ENCODE measurements at regions not wholly inside any gene's neighbourhood (a gene's known extent, or its start where the extent isn't known, plus 50 kb on each side); places are given as distances from the start of the nearest gene placed in this dataset.

DNA sequence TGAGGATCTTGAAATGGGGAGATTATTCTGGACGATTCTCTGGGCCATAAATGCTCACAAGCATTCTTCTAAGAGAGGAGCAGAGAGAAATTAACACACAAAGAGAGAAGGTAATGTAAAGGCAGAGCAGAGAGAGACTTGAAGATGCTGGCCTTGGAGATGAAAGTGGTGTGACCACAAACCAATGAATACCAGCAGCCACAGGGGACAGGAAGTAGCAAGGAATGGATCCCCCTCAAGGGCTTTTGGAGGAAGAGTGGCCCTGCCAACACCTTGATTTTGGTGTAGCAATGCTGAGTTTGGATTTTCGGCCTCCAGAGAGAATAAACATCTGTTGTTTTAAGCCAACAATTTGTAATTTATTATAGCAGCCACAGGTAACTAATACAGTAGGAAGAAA is 1155.6 kb downstream of the TYW1 start:
- no peak for ATAC-seq
- TF ChIP-seq POLR2A (IDR thresholded peaks at IDR 0.05) = no peak
- TF ChIP-seq, protein P1, sequence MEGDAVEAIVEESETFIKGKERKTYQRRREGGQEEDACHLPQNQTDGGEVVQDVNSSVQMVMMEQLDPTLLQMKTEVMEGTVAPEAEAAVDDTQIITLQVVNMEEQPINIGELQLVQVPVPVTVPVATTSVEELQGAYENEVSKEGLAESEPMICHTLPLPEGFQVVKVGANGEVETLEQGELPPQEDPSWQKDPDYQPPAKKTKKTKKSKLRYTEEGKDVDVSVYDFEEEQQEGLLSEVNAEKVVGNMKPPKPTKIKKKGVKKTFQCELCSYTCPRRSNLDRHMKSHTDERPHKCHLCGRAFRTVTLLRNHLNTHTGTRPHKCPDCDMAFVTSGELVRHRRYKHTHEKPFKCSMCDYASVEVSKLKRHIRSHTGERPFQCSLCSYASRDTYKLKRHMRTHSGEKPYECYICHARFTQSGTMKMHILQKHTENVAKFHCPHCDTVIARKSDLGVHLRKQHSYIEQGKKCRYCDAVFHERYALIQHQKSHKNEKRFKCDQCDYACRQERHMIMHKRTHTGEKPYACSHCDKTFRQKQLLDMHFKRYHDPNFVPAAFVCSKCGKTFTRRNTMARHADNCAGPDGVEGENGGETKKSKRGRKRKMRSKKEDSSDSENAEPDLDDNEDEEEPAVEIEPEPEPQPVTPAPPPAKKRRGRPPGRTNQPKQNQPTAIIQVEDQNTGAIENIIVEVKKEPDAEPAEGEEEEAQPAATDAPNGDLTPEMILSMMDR (IDR thresholded peaks at IDR 0.05) = no peak
- intact Hi-C loops (cut with DNase I) = no loop called here
- peaks cover 0 to 24% (median 0%) of the 10 kb centered on the region in 9 donors for H3K27me3 ChIP-seq
- DNase-seq = no peak
- no peaks in the 10 kb centered on the region for H3K36me3 ChIP-seq
- WGBS, 4 donors = 75 to 83% (median 79%) methylated on average over 2 of the region's 2 CpGs
- H3K9me3 ChIP-seq = peaks cover 0 to 9% (median 0%) of the 10 kb centered on the region in 12 donors
- no peak overlapping the region for H3K4me3 ChIP-seq
- H3K4me1 ChIP-seq = peaks cover 0 to 5% (median 0%) of the 10 kb centered on the region in 12 donors
- H3K27ac ChIP-seq = no peak overlapping the region

DNA sequence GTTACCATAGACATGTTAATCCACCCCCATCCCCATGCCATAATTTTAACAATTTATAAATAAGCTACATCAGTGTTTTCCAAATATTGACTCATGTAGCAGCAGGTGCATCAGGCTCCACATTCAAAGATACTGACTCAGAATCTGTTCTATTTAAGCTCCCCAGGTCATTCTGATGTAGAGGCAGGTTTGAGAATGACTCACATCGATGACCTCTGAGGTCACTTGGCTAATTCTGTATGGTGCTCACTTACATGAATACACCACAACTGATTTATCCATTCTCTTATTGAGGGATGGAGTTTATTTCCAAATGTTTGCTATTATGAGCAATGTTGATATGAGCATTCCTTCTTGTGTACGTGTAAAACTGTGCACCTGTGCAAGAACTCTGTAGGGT is 1159.0 kb downstream of the TYW1 start:
- H3K9me3 ChIP-seq = peaks cover 0 to 9% (median 0%) of the 10 kb centered on the region in 12 donors
- H3K27ac ChIP-seq = no peak overlapping the region
- no peak for DNase-seq
- intact Hi-C loops (cut with DNase I) = no loop called here
- no peak overlapping the region for H3K4me3 ChIP-seq
- ATAC-seq = no peak
- no peaks in the 10 kb centered on the region for H3K36me3 ChIP-seq
- WGBS, 4 donors = 84 to 95% (median 86%) methylated on average over 2 of the region's 2 CpGs
- TF ChIP-seq, protein P1 (IDR thresholded peaks at IDR 0.05) = no peak
- no peak for TF ChIP-seq POLR2A (IDR thresholded peaks at IDR 0.05)
- H3K4me1 ChIP-seq = no peaks in the 10 kb centered on the region
- peaks cover 0 to 13% (median 0%) of the 10 kb centered on the region in 9 donors for H3K27me3 ChIP-seq

DNA sequence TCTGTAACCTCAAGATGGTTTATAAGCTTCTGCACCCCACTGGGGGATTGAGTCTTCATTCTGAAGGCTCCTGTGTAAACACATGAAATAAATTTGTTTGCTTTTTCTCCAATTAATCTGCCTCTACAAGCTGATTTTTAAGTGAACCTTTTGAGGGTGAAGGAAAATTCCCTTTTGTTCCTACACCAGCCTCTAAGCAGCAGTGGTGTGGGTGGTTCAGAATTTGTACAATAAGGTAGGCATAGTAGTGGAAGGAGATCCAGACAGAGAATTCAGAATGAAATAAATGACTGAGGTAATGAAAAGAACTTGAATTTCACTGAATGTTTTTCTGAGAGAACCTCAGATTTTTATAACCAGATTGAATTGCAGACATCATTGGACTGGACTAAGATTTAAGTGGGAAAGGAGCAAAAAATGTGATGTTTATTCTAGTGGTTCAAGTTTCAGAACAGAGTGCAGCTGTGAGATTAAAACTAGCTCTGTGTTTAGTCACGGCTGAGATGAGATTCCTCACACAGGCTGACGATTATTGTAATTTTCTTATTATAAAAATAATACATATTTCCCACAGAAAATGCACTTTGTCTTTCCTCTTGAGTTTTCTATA is 1162.2 kb downstream of the TYW1 start:
- Histone ChIP-seq H3K36me3 (no peaks in the 10 kb centered on the region), H3K9me3 (peaks cover 0 to 9% (median 0%) of the 10 kb centered on the region in 12 donors), H3K4me3 (no peak overlapping the region), H3K4me1 (no peaks in the 10 kb centered on the region), H3K27me3 (peaks cover 0 to 13% (median 0%) of the 10 kb centered on the region in 9 donors), H3K27ac (no peak overlapping the region)
- TF ChIP-seq, protein P1 (IDR thresholded peaks at IDR 0.05) = no peak
- TF ChIP-seq POLR2A (IDR thresholded peaks at IDR 0.05) = no peak
- WGBS, 4 donors = 47 to 55% (median 51%) methylated on average over 2 of the region's 2 CpGs
- DNase-seq (no peak), ATAC-seq (no peak)
- intact Hi-C loops (cut with DNase I) = no loop called here

DNA sequence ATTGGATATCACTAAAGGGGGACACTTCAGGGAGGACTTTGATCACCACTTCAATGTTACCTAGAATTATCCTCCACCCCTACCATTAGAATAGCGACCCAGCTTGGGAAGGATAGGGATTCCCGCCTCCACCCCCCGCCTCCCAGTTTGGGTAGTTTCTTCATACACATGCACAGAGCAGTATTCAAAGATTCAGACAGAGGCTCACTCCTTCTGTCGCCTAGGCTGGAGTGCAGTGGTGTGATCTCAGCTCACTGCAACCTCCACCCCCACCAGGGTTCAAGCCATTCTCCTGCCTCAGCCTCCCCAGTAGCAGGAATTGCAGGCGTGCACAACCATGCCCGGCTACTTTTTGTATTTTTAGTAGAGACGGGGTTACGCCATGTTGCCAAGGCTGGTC is 1166.1 kb downstream of the TYW1 start:
- Histone ChIP-seq H3K9me3 (no peaks in the 10 kb centered on the region), H3K4me1 (no peaks in the 10 kb centered on the region), H3K27ac (no peak overlapping the region), H3K4me3 (no peak overlapping the region), H3K36me3 (no peaks in the 10 kb centered on the region), H3K27me3 (peaks cover 0 to 18% (median 0%) of the 10 kb centered on the region in 9 donors)
- TF ChIP-seq, protein P1 (IDR thresholded peaks at IDR 0.05) = no peak
- TF ChIP-seq POLR2A (IDR thresholded peaks at IDR 0.05) = no peak
- ATAC-seq (no peak), DNase-seq (no peak)
- intact Hi-C loops (cut with DNase I) = no loop called here
- 77 to 82% (median 78%) methylated on average over 8 of the region's 8 CpGs for WGBS, 4 donors
